Activated naive CD4-positive, alpha-beta T cell treated with anti-CD3 and anti-CD28 coated beads, Interleukin-2, amount 50 U/mL, for 72 hours (primary cell): ENCODE measurements at regions not wholly inside any gene's neighbourhood (a gene's known extent, or its start where the extent isn't known, plus 50 kb on each side); places are given as distances from the start of the nearest gene placed in this dataset.
A peak's percentile ranks its signal among the peaks of the same experiment; 100 is the strongest.

Experiments used
- ATAC-seq, 2 donors: fragments of 150-1000 bp; cut with Tn5 transposase; 2 replicates each; pipeline ENCODE4 v1.10.0; 2021; ENCODE audit warnings: mild to moderate bottlenecking in 2 of 2, moderate library complexity in 2 of 2
- DNase-seq, 2 donors: peaks; one replicate each; pipeline ENCODE4 v3.0.0; 2021 to 2022; ENCODE audit warnings: low spot score in 2 of 2
- H3K27ac Mint-ChIP-seq, 2 donors: one replicate each; pipeline ENCODE4 v1.8.0; 2022; ENCODE audit warnings: mild to moderate bottlenecking in 2 of 2, mixed read lengths in 2 of 2
- H3K36me3 Mint-ChIP-seq, 2 donors: one replicate each; pipeline ENCODE4 v1.8.0; 2022; ENCODE audit warnings: mixed read lengths in 2 of 2
- H3K9me3 Mint-ChIP-seq, 2 donors: one replicate each; pipeline ENCODE4 v1.8.0; 2022; ENCODE audit warnings: mixed read lengths in 2 of 2

GRCh38 chr20:8073024-8073832 is 53.7 kb upstream of the TMX4 start:
- no peak for DNase-seq
- Mint-ChIP-seq H3K9me3 (no peaks in the 10 kb centered on the region), H3K36me3 (no peaks in the 10 kb centered on the region), H3K27ac (peak overlapping the region; percentile 46 to 59)
- peak; percentile 66 to 82 for ATAC-seq

GRCh38 chr20:8074931-8075330 is 55.4 kb upstream of the TMX4 start:
- no peak for DNase-seq
- ATAC-seq = no peak
- no peaks in the 10 kb centered on the region for H3K9me3 Mint-ChIP-seq
- no peak overlapping the region for H3K27ac Mint-ChIP-seq
- no peaks in the 10 kb centered on the region for H3K36me3 Mint-ChIP-seq

- Mint-ChIP-seq H3K36me3 (no peaks in the 10 kb centered on the region), H3K27ac (no peak overlapping the region), H3K9me3 (no peaks in the 10 kb centered on the region)
- DNase-seq (no peak), ATAC-seq (no peak)
Measured at GRCh38 chr20:8076306-8077136, 55.5 kb upstream of the PLCB1 start.

- H3K36me3 Mint-ChIP-seq = no peaks in the 10 kb centered on the region
- no peaks in the 10 kb centered on the region for H3K9me3 Mint-ChIP-seq
- H3K27ac Mint-ChIP-seq = no peak overlapping the region
- DNase-seq = no peak
- no peak for ATAC-seq
Measured at GRCh38 chr20:8077137-8077466, 55.0 kb upstream of the PLCB1 start.

GRCh38 chr20:8078528-8078914 is 53.5 kb upstream of the PLCB1 start:
- Mint-ChIP-seq H3K9me3 (no peaks in the 10 kb centered on the region), H3K27ac (no peak overlapping the region), H3K36me3 (no peaks in the 10 kb centered on the region)
- ATAC-seq = no peak
- no peak for DNase-seq

GRCh38 chr20:8079976-8080375 is 52.1 kb upstream of the PLCB1 start:
- ATAC-seq = no peak
- H3K36me3 Mint-ChIP-seq = no peaks in the 10 kb centered on the region
- H3K9me3 Mint-ChIP-seq = no peaks in the 10 kb centered on the region
- no peak overlapping the region for H3K27ac Mint-ChIP-seq
- no peak for DNase-seq

GRCh38 chr20:8082025-8082424 is 50.0 kb upstream of the PLCB1 start:
- Mint-ChIP-seq H3K27ac (no peak overlapping the region), H3K9me3 (no peaks in the 10 kb centered on the region), H3K36me3 (no peaks in the 10 kb centered on the region)
- no peak for DNase-seq
- ATAC-seq = no peak
